CD4-positive, alpha-beta T cell treated with Interleukin-6 at 100 ng/mL for 8 hours (primary cell): ENCODE measurements at regions not wholly inside any gene's neighbourhood (a gene's known extent, or its start where the extent isn't known, plus 50 kb on each side); places are given as distances from the start of the nearest gene placed in this dataset.

Experiments
- DNase-seq: peaks from one replicate; pipeline ENCODE4 v3.0.0-alpha.2; 2020; ENCODE audit warnings: mixed read lengths, low spot score

GRCh38 chr6:37105148-37106050 is 64.6 kb upstream of the PIM1 start:
- DNase-seq, result no peak

GRCh38 chr6:37106051-37106363 is 63.9 kb upstream of the PIM1 start:
- no peak for DNase-seq

- DNase-seq, result no peak
Measured at GRCh38 chr6:37106554-37106953, 63.4 kb upstream of the PIM1 start.

- DNase-seq, result no peak
Measured at GRCh38 chr6:37106982-37107491, 62.9 kb upstream of the PIM1 start.

- no peak for DNase-seq
Measured at GRCh38 chr6:37109714-37110499, 60.0 kb upstream of the PIM1 start.

GRCh38 chr6:37110500-37111461 is 59.2 kb upstream of the PIM1 start:
- no peak for DNase-seq

- DNase-seq, result no peak
Measured at GRCh38 chr6:37113976-37114375, 56.0 kb upstream of the PIM1 start.

- DNase-seq, result no peak
Measured at GRCh38 chr6:37114612-37115011, 55.3 kb upstream of the PIM1 start.

GRCh38 chr6:37115236-37115895 is 54.6 kb upstream of the PIM1 start:
- DNase-seq, result no peak

GRCh38 chr6:37116326-37116725 is 53.6 kb upstream of the PIM1 start:
- DNase-seq, result no peak

GRCh38 chr6:37119387-37119886 is 50.5 kb upstream of the PIM1 start:
- no peak for DNase-seq
